H9 (cell line): ENCODE measurements at regions not wholly inside any gene's neighbourhood (a gene's known extent, or its start where the extent isn't known, plus 50 kb on each side); places are given as distances from the start of the nearest gene placed in this dataset.

Experiments
- DNase-seq: peaks from one replicate; pipeline ENCODE4 v3.0.0-alpha.2; 2017
- H2AFZ ChIP-seq: one replicate; pipeline ENCODE4 v1.6.1; 2013; ENCODE audit warnings: mild to moderate bottlenecking, low read length, control low read depth, moderate library complexity
- H2AK5ac ChIP-seq: 2 replicates; pipeline ENCODE4 v1.6.1; 2013; ENCODE audit warnings: low read length, control low read depth, mixed read lengths; ENCODE audit not compliant: insufficient read length
- H2BK120ac ChIP-seq: one replicate; pipeline ENCODE4 v1.6.1; 2013; ENCODE audit warnings: low read depth, mild to moderate bottlenecking, low read length, control low read depth, inconsistent platforms; ENCODE audit not compliant: poor library complexity, severe bottlenecking
- H2BK12ac ChIP-seq: 2 replicates; pipeline ENCODE4 v1.6.1; 2013; ENCODE audit warnings: low read length, control low read depth, mixed read lengths, low read depth; ENCODE audit not compliant: insufficient read length
- H2BK15ac ChIP-seq: 2 replicates; pipeline ENCODE4 v1.6.1; 2013; ENCODE audit warnings: low read depth, low read length, control low read depth
- H2BK20ac ChIP-seq: one replicate; pipeline ENCODE4 v1.6.1; 2013; ENCODE audit warnings: low read depth, mild to moderate bottlenecking, low read length, control low read depth, inconsistent platforms; ENCODE audit not compliant: poor library complexity, severe bottlenecking
- H2BK5ac ChIP-seq: 2 replicates; pipeline ENCODE4 v1.6.1; 2013; ENCODE audit warnings: low read length, control low read depth, mixed read lengths; ENCODE audit not compliant: insufficient read length
- H3K14ac ChIP-seq: 2 replicates; pipeline ENCODE4 v1.6.1; 2013; ENCODE audit warnings: low read length, control low read depth; ENCODE audit not compliant: insufficient read depth
- H3K18ac ChIP-seq: 2 replicates; pipeline ENCODE4 v1.6.1; 2013; ENCODE audit warnings: low read depth, mild to moderate bottlenecking, mixed read lengths, low read length, control low read depth; ENCODE audit not compliant: insufficient read length
- H3K23ac ChIP-seq: 2 replicates; pipeline ENCODE4 v1.6.1; 2013; ENCODE audit warnings: low read length, control low read depth, mixed read lengths, low read depth; ENCODE audit not compliant: insufficient read length
- H3K23me2 ChIP-seq: 2 replicates; pipeline ENCODE4 v1.6.1; 2013; ENCODE audit warnings: low read depth, mild to moderate bottlenecking, mixed read lengths, low read length, control low read depth; ENCODE audit not compliant: insufficient read length, poor library complexity, severe bottlenecking
- H3K27ac ChIP-seq: 2 replicates; pipeline ENCODE4 v1.5.1; 2013; ENCODE audit warnings: low read length, control low read depth, mixed read lengths, low read depth; ENCODE audit not compliant: insufficient read length
- H3K27me3 ChIP-seq: 2 replicates; pipeline ENCODE4 v1.6.1; 2013; ENCODE audit warnings: low read length, control low read depth, inconsistent platforms; ENCODE audit not compliant: insufficient read depth
- H3K4ac ChIP-seq: 2 replicates; pipeline ENCODE4 v1.6.1; 2013; ENCODE audit warnings: low read depth, mild to moderate bottlenecking, control low read depth, inconsistent platforms, low read length, moderate library complexity
- H3K4me1 ChIP-seq: 2 replicates; pipeline ENCODE4 v1.6.1; 2013; ENCODE audit warnings: low read length, control low read depth, inconsistent platforms; ENCODE audit not compliant: insufficient read depth
- H3K4me2 ChIP-seq: 2 replicates; pipeline ENCODE4 v1.6.1; 2013; ENCODE audit warnings: low read length, control low read depth, mixed read lengths; ENCODE audit not compliant: insufficient read length, insufficient read depth
- H3K56ac ChIP-seq: 2 replicates; pipeline ENCODE4 v1.6.1; 2013; ENCODE audit warnings: low read depth, mild to moderate bottlenecking, mixed read lengths, low read length, control low read depth; ENCODE audit not compliant: insufficient read length
- H3K79me1 ChIP-seq: 2 replicates; pipeline ENCODE4 v1.6.1; 2013; ENCODE audit warnings: low read depth, mild to moderate bottlenecking, moderate library complexity, low read length, control low read depth, inconsistent platforms; ENCODE audit not compliant: insufficient read depth, poor library complexity, severe bottlenecking
- H3K79me2 ChIP-seq: 2 replicates; pipeline ENCODE4 v1.6.1; 2013; ENCODE audit warnings: low read length, control low read depth, inconsistent platforms; ENCODE audit not compliant: insufficient read depth
- H3K9ac ChIP-seq: 2 replicates; pipeline ENCODE4 v1.6.1; 2013; ENCODE audit warnings: low read length, control low read depth, mixed read lengths; ENCODE audit not compliant: insufficient read length; ENCODE audit errors: extremely low read depth
- H3K9me3 ChIP-seq: one replicate; pipeline ENCODE4 v1.6.1; 2013; ENCODE audit warnings: low read depth, low read length, inconsistent platforms; ENCODE audit not compliant: control insufficient read depth
- H3T11ph ChIP-seq: one replicate; pipeline ENCODE4 v1.6.1; 2013; ENCODE audit warnings: mild to moderate bottlenecking, low read length, control low read depth, inconsistent platforms
- H4K20me1 ChIP-seq: one replicate; pipeline ENCODE4 v1.6.1; 2013; ENCODE audit not compliant: control insufficient read depth, insufficient read length, insufficient read depth
- H4K5ac ChIP-seq: 2 replicates; pipeline ENCODE4 v1.6.1; 2013; ENCODE audit warnings: low read depth, mild to moderate bottlenecking, mixed read lengths, low read length, control low read depth; ENCODE audit not compliant: insufficient read length
- H4K8ac ChIP-seq: replicated peaks from 2 replicates; pipeline ENCODE4 v1.6.1; 2013; ENCODE audit warnings: low read length, control low read depth, mixed read lengths, low read depth; ENCODE audit not compliant: insufficient read length
- H4K91ac ChIP-seq: 2 replicates; pipeline ENCODE4 v1.6.1; 2013; ENCODE audit warnings: low read depth, mild to moderate bottlenecking, moderate library complexity, mixed read lengths, low read length, control low read depth; ENCODE audit not compliant: insufficient read length
- H3K27ac Mint-ChIP-seq, 3 experiments: 2 replicates in 2 of 3; 3 replicates in 1 of 3; pipeline ENCODE4 v1.8.0; 2020 to 2021; ENCODE audit warnings: mixed read lengths in 3 of 3, mild to moderate bottlenecking in 1 of 3, moderate library complexity in 1 of 3
- H3K27me3 Mint-ChIP-seq: 2 replicates; pipeline ENCODE4 v1.8.0; 2021; ENCODE audit warnings: low read depth, mild to moderate bottlenecking, moderate library complexity, mixed read lengths
- H3K36me3 Mint-ChIP-seq, 3 experiments: 2 replicates in 2 of 3; 3 replicates in 1 of 3; pipeline ENCODE4 v1.8.0; 2020 to 2021; ENCODE audit warnings: low read depth in 3 of 3, mixed read lengths in 3 of 3; ENCODE audit not compliant: insufficient read depth in 1 of 3
- H3K4me1 Mint-ChIP-seq, 2 experiments: 2 replicates each; pipeline ENCODE4 v1.8.0; 2020; ENCODE audit warnings: mixed read lengths in 2 of 2
- H3K4me3 Mint-ChIP-seq, 2 experiments: 2 replicates in 1 of 2; 3 replicates in 1 of 2; pipeline ENCODE4 v1.8.0; 2020 to 2021; ENCODE audit warnings: mild to moderate bottlenecking in 2 of 2, mixed read lengths in 2 of 2, moderate library complexity in 1 of 2
- H3K9me3 Mint-ChIP-seq, 2 experiments: 2 replicates in 1 of 2; 3 replicates in 1 of 2; pipeline ENCODE4 v1.8.0; 2020; ENCODE audit warnings: mild to moderate bottlenecking in 2 of 2, mixed read lengths in 2 of 2, moderate library complexity in 1 of 2
- whole genome bisulfite sequencing: extraction: QIAGEN DNeasy Blood & Tissue Kit; methylation state at CpG from one replicate; pipeline ENCODE4 v1.1.7; 2013; ENCODE audit warnings: missing lambda C conversion rate, low lambda C conversion rate, mixed read lengths; ENCODE audit not compliant: insufficient read length; ENCODE audit errors: extremely low coverage; 5-methylcytosine and 5-hydroxymethylcytosine counted together
- TF ChIP-seq, protein P1 (sequence below): fragments of 200-600 bp; sonication (generic); conservative IDR thresholded peaks from 3 replicates; pipeline ENCODE4 v1.8.0; 2021; ENCODE audit warnings: antibody characterized with exemption, mild to moderate bottlenecking

DNA sequence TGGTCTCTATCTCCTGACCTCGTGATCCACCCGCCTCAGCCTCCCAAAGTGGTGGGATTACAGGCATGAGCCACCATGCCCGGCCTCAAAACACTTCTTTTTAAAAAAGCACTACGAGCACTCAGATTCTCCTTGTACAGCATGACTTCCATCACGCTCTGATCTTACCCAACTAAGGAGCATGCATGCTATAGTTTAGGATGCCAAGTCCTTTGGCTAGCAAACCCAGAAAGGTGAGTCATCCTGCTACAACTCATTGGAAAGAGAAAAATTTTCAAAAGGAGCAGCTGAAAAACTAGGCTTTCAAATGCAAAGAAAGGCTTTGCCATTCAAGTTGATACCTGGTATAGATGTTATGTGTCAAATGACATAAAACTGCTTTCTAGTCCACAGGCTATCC lies 70.3 kb upstream of the PRICKLE2 start:
- Mint-ChIP-seq H3K9me3 (peaks cover 17 to 18% of the 10 kb centered on the region in 2 experiments), H3K4me3 (no peak overlapping the region), H3K4me1 (peaks cover 0 to 2% of the 10 kb centered on the region in 2 experiments; a peak in 1 of 4 replicates), H3K36me3 (peaks cover 7 to 16% (median 13%) of the 10 kb centered on the region in 3 experiments), H3K27me3 (no peaks in the 10 kb centered on the region; the same call in 1 of the 2 replicates), H3K27ac (no peak overlapping the region; a peak in 1 of 7 replicates)
- Histone ChIP-seq H3K4ac (no peak overlapping the region), H3K4me1 (no peaks in the 10 kb centered on the region; the same call in 1 of the 2 replicates), H3K23ac (no peak overlapping the region), H3K27me3 (no peaks in the 10 kb centered on the region), H3K79me2 (no peaks in the 10 kb centered on the region), H3K4me2 (no peak overlapping the region), H4K91ac (no peak overlapping the region), H3K18ac (no peak overlapping the region), H3K23me2 (no peaks in the 10 kb centered on the region), H4K5ac (no peak overlapping the region), H2BK15ac (no peak overlapping the region), H2BK20ac (no peak overlapping the region), H3K14ac (no peak overlapping the region), H2AK5ac (no peak overlapping the region), H2BK120ac (no peak overlapping the region), H3K27ac (no peak overlapping the region), H2AFZ (no peak overlapping the region), H4K20me1 (no peaks in the 10 kb centered on the region), H3K9me3 (peaks cover 9% of the 10 kb centered on the region), H4K8ac (no peak overlapping the region), H2BK12ac (no peak overlapping the region), H3K9ac (no peak overlapping the region), H3K79me1 (no peaks in the 10 kb centered on the region), H2BK5ac (no peak overlapping the region), H3T11ph (no peak overlapping the region), H3K56ac (no peak overlapping the region)
- TF ChIP-seq, protein P1, sequence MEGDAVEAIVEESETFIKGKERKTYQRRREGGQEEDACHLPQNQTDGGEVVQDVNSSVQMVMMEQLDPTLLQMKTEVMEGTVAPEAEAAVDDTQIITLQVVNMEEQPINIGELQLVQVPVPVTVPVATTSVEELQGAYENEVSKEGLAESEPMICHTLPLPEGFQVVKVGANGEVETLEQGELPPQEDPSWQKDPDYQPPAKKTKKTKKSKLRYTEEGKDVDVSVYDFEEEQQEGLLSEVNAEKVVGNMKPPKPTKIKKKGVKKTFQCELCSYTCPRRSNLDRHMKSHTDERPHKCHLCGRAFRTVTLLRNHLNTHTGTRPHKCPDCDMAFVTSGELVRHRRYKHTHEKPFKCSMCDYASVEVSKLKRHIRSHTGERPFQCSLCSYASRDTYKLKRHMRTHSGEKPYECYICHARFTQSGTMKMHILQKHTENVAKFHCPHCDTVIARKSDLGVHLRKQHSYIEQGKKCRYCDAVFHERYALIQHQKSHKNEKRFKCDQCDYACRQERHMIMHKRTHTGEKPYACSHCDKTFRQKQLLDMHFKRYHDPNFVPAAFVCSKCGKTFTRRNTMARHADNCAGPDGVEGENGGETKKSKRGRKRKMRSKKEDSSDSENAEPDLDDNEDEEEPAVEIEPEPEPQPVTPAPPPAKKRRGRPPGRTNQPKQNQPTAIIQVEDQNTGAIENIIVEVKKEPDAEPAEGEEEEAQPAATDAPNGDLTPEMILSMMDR: no peak
- no peak for DNase-seq
- no CpG with 5 or more reads among the region's 5 CpGs for WGBS
